HepG2 (cell line): ENCODE measurements at regions not wholly inside any gene's neighbourhood (a gene's known extent, or its start where the extent isn't known, plus 50 kb on each side); places are given as distances from the start of the nearest gene placed in this dataset.

Source experiments
- ATAC-seq: fragments of 200-7000 bp; cut with Tn5 transposase; 3 replicates; pipeline ENCODE4 v1.9.1; 2020; ENCODE audit warnings: mild to moderate bottlenecking, moderate library complexity
- BruUV-seq: library from RNA; stranded (reverse); fragments of 400-500 nt; replicated peaks from 2 replicates; lab custom pipeline; 2021; lab: Mats Ljungman, UMichigan
- CTCF ChIA-PET: fragments of 300-600 bp; formaldehyde crosslinking; extraction: SDS; loops from one replicate; lab custom pipeline; 2021; ENCODE audit warnings: low total read pairs, inconsistent platforms, low intra/inter-chr PET ratio; lab: Yijun Ruan, JAX
- POLR2A ChIA-PET: fragments of 350-600 bp; sonication (Branson Sonifier 250); formaldehyde crosslinking; loops from one replicate; lab custom pipeline; 2020; ENCODE audit warnings: antibody characterized with exemption, inconsistent platforms; lab: Yijun Ruan, JAX
- DNase-seq: peaks from one replicate; pipeline ENCODE4 v3.0.0-alpha.2; 2015; ENCODE audit warnings: low spot score
- FAIRE-seq: peaks from 3 replicates; lab custom pipeline; 2011; peaks lifted over from hg19 to GRCh38; lab: Jason Lieb, UNC
- H2AFZ ChIP-seq: one replicate; pipeline ENCODE4 v1.6.1; 2011; ENCODE audit warnings: low read length, inconsistent platforms
- H3K27ac ChIP-seq: fragments of 300-600 bp; 3 replicates; pipeline ENCODE4 v1.8.0; 2011; ENCODE audit warnings: mixed run types, mild to moderate bottlenecking, mixed read lengths, low read length, inconsistent platforms; ENCODE audit not compliant: insufficient read depth; ENCODE audit errors: extremely low read length
- H3K27me3 ChIP-seq, 2 experiments: fragments of 200-600 bp in 1 of 2; 2 replicates in 1 of 2; 3 replicates in 1 of 2; pipeline versions ENCODE4 v1.6.0 to v1.8.0; 2011; ENCODE audit warnings: low read length in 2 of 2, mild to moderate bottlenecking in 2 of 2, moderate library complexity in 2 of 2, inconsistent platforms in 1 of 2; ENCODE audit not compliant: insufficient read depth in 2 of 2, control insufficient read depth in 1 of 2
- H3K36me3 ChIP-seq, 2 experiments: fragments of 200-600 bp in 1 of 2; replicated peaks in 1 of 2; 2 replicates in 1 of 2; 3 replicates in 1 of 2; pipeline versions ENCODE4 v1.5.1 to v1.8.0; 2011; ENCODE audit warnings: low read length in 2 of 2, inconsistent platforms in 1 of 2; ENCODE audit not compliant: insufficient read depth in 2 of 2, control insufficient read depth in 1 of 2
- H3K4me1 ChIP-seq: 2 replicates; pipeline ENCODE4 v1.5.1; 2012; ENCODE audit warnings: low read length, inconsistent platforms; ENCODE audit not compliant: insufficient read depth
- H3K4me2 ChIP-seq: 2 replicates; pipeline ENCODE4 v1.6.0; 2011; ENCODE audit warnings: low read depth, low read length, inconsistent platforms
- H3K4me3 ChIP-seq, 3 experiments: fragments of 200-600 bp in 1 of 3; sonication (generic), shearing (Covaris generic) in 1 of 3; replicated peaks in 1 of 3; 2 replicates each; pipeline ENCODE4 v1.5.1; 2011 to 2016; ENCODE audit warnings: low read length in 3 of 3, inconsistent platforms in 2 of 3, low read depth in 2 of 3, mild to moderate bottlenecking in 2 of 3, control low read depth in 1 of 3, mixed read lengths in 1 of 3; ENCODE audit not compliant: insufficient read depth in 1 of 3
- H3K79me2 ChIP-seq: one replicate; pipeline ENCODE4 v1.6.1; 2011; ENCODE audit warnings: low read length, inconsistent platforms; ENCODE audit not compliant: insufficient read depth
- H3K9ac ChIP-seq: 2 replicates; pipeline ENCODE4 v1.6.0; 2011; ENCODE audit warnings: mild to moderate bottlenecking, low read depth, low read length, inconsistent platforms; ENCODE audit not compliant: insufficient read depth
- H3K9me3 ChIP-seq: 2 replicates; pipeline ENCODE4 v1.5.1; 2012; ENCODE audit warnings: mild to moderate bottlenecking, low read length
- H4K20me1 ChIP-seq: 2 replicates; pipeline ENCODE4 v1.6.0; 2011; ENCODE audit warnings: inconsistent platforms, mild to moderate bottlenecking, low read length, moderate library complexity; ENCODE audit not compliant: insufficient read depth
- DDIT3 ChIP-seq: sonication (generic); formaldehyde crosslinking; IDR thresholded peaks from 2 replicates; pipeline ENCODE4 v1.4.0; 2020; ENCODE audit warnings: mild to moderate bottlenecking, missing genetic modification reagents
- EP300 ChIP-seq, 3 experiments: sonication (generic) in 1 of 3; formaldehyde crosslinking in 1 of 3; IDR thresholded peaks; 2 replicates each; pipeline versions ENCODE4 v1.5.1 to v1.6.1; 2011 to 2020; ENCODE audit warnings: low read depth in 2 of 3, low read length in 2 of 3, borderline replicate concordance in 1 of 3, improper control_type of control experiment in 1 of 3, mild to moderate bottlenecking in 1 of 3, missing genetic modification reagents in 1 of 3, moderate library complexity in 1 of 3
- HDAC6 ChIP-seq: fragments of 200-600 bp; sonication (generic); IDR thresholded peaks from 2 replicates; pipeline ENCODE4 v1.7.0; 2017; ENCODE audit warnings: mild to moderate bottlenecking, antibody characterized with exemption, low read length, low read depth
- HINFP ChIP-seq: sonication (generic); formaldehyde crosslinking; IDR thresholded peaks from 2 replicates; pipeline ENCODE4 v1.4.0; 2020; ENCODE audit warnings: low read depth, mild to moderate bottlenecking, missing genetic modification reagents
- IKZF4 ChIP-seq: sonication (generic); formaldehyde crosslinking; IDR thresholded peaks from 2 replicates; pipeline ENCODE4 v1.5.1; 2020; ENCODE audit warnings: borderline replicate concordance, mild to moderate bottlenecking, low read depth, missing genetic modification reagents; ENCODE audit errors: not compliant biosample characterization
- IRX3 ChIP-seq: sonication (generic); formaldehyde crosslinking; IDR thresholded peaks from 2 replicates; pipeline ENCODE4 v1.8.1; 2023; ENCODE audit warnings: mild to moderate bottlenecking, low read depth, missing genetic modification reagents, borderline replicate concordance
- MTA1 ChIP-seq: sonication (generic); formaldehyde crosslinking; IDR thresholded peaks from 2 replicates; pipeline ENCODE4 v1.4.0; 2020; ENCODE audit warnings: missing genetic modification reagents, mild to moderate bottlenecking, borderline replicate concordance
- NONO ChIP-seq, 2 experiments: fragments of 450-650 bp in 1 of 2; sonication (generic) in 1 of 2; formaldehyde crosslinking in 1 of 2; IDR thresholded peaks in 1 of 2; conservative IDR thresholded peaks in 1 of 2; 2 replicates each; pipeline versions ENCODE4 v1.6.1 to v1.8.0; 2017 to 2022; ENCODE audit warnings: mild to moderate bottlenecking in 1 of 2, missing genetic modification reagents in 1 of 2, moderate library complexity in 1 of 2
- NRL ChIP-seq: sonication (generic); formaldehyde crosslinking; IDR thresholded peaks from 2 replicates; pipeline ENCODE4 v1.5.0; 2020; ENCODE audit warnings: missing genetic modification reagents, mild to moderate bottlenecking, moderate library complexity, borderline replicate concordance
- PHF8 ChIP-seq: sonication (generic); formaldehyde crosslinking; IDR thresholded peaks from 2 replicates; pipeline ENCODE4 v1.5.0; 2020; ENCODE audit warnings: missing genetic modification reagents
- ZBTB43 ChIP-seq: sonication (generic); formaldehyde crosslinking; conservative IDR thresholded peaks from 2 replicates; pipeline ENCODE4 v1.4.0; 2020; ENCODE audit warnings: missing genetic modification reagents
- ZNF567 ChIP-seq: sonication (generic); formaldehyde crosslinking; IDR thresholded peaks from 2 replicates; pipeline ENCODE4 v1.8.1; 2023; ENCODE audit warnings: mild to moderate bottlenecking, missing genetic modification reagents, borderline replicate concordance
- ZNF615 ChIP-seq: sonication (generic); formaldehyde crosslinking; IDR thresholded peaks from 2 replicates; pipeline ENCODE4 v1.5.0; 2020; ENCODE audit warnings: mild to moderate bottlenecking, missing genetic modification reagents, borderline replicate concordance
- ZNF644 ChIP-seq: IDR thresholded peaks from 2 replicates; pipeline ENCODE4 v1.6.1; 2016; ENCODE audit warnings: low read depth
- ZNF839 ChIP-seq: sonication (generic); formaldehyde crosslinking; IDR thresholded peaks from 2 replicates; pipeline ENCODE4 v1.4.0; 2020; ENCODE audit warnings: missing genetic modification reagents, mild to moderate bottlenecking, borderline replicate concordance
- WGBS: methylation state at CpG from one replicate; pipeline ENCODE4 v1.1.6; 2017; ENCODE audit warnings: low lambda C conversion rate; 5-methylcytosine and 5-hydroxymethylcytosine counted together
- in situ Hi-C: cut with HindIII; loops from 2 replicates; pipeline ENCODE4 v1.10.0; 2017; ENCODE audit warnings: low pct_unique_long_range_greater_than_20kb; ENCODE audit not compliant: extremely low pct_ligation_motif_present
- intact Hi-C: fragments of 100-400 bp; cut with micrococcal nuclease; formaldehyde crosslinking; loops from one replicate; pipeline ENCODE4 v1.10.0; 2022; ENCODE audit not compliant: unreplicated experiment

GRCh38 chr9:1875921-1876448 lies 139.2 kb upstream of the SMARCA2 start:
- Histone ChIP-seq H3K27me3 (peaks cover 0 to 2% of the 10 kb centered on the region in 2 experiments; a peak in 1 of 5 replicates), H3K36me3 (no peaks in the 10 kb centered on the region), H2AFZ (no peak overlapping the region), H3K79me2 (no peaks in the 10 kb centered on the region), H3K27ac (no peak overlapping the region), H3K4me3 (no peak overlapping the region), H3K4me1 (no peaks in the 10 kb centered on the region), H3K9me3 (no peaks in the 10 kb centered on the region), H4K20me1 (no peaks in the 10 kb centered on the region), H3K4me2 (no peak overlapping the region), H3K9ac (no peak overlapping the region)
- in situ Hi-C loops (no loop called here), intact Hi-C loops (no loop called here)
- FAIRE-seq = no peak
- BruUV-seq = no TSS peak
- no peak for DNase-seq
- no peak for ATAC-seq
- POLR2A ChIA-PET = no interaction called here
- 2% methylated on average over 5 of the region's 5 CpGs for whole genome bisulfite sequencing
- CTCF ChIA-PET = no interaction called here
- TF ChIP-seq ZNF615 (CRISPR knock-in tag) (no peak), ZNF567 (CRISPR knock-in tag) (no peak), EP300 (IDR thresholded peaks at IDR 0.05; ENCODE audit: low read depth in 2 of 2, low read length in 2 of 2) (no peak), EP300 (CRISPR knock-in tag; IDR thresholded peaks at IDR 0.05; ENCODE audit: borderline replicate concordance) (no peak), ZBTB43 (CRISPR knock-in tag) (no peak), NRL (CRISPR knock-in tag) (no peak), PHF8 (CRISPR knock-in tag) (no peak), ZNF644 (CRISPR knock-in tag) (no peak), DDIT3 (CRISPR knock-in tag) (no peak), IKZF4 (CRISPR knock-in tag) (no peak), HINFP (CRISPR knock-in tag) (no peak), MTA1 (no peak), ZNF839 (CRISPR knock-in tag) (no peak), HDAC6 (no peak), IRX3 (CRISPR knock-in tag) (no peak), NONO (IDR thresholded peaks at IDR 0.05) (no peak), NONO (CRISPR knock-in tag; conservative IDR thresholded peaks at IDR 0.05) (no peak)
